GM12878 (cell line): ENCODE measurements at regions not wholly inside any gene's neighbourhood (a gene's known extent, or its start where the extent isn't known, plus 50 kb on each side); places are given as distances from the start of the nearest gene placed in this dataset.
"Not testable (repeated sequence)": the region's sequence is repeated elsewhere in the genome, so short reads cannot be mapped to it uniquely, and the experiment has no call there.

Experiments used
- ATAC-seq: fragments of 200-7000 bp; cut with Tn5 transposase; 3 replicates; pipeline ENCODE4 v1.9.1; 2020; ENCODE audit warnings: mild to moderate bottlenecking, moderate library complexity
- BruUV-seq: library from RNA; stranded (reverse); fragments of 400-500 nt; replicated peaks from 2 replicates; lab custom pipeline; 2021; lab: Mats Ljungman, UMichigan
- CTCF ChIA-PET: fragments of 300-600 bp; sonication (Branson Sonifier 250); formaldehyde crosslinking; extraction: SDS; loops from one replicate; lab custom pipeline; 2021; ENCODE audit warnings: inconsistent platforms; lab: Yijun Ruan, JAX
- POLR2A ChIA-PET: fragments of 350-600 bp; formaldehyde crosslinking; extraction: SDS; loops from one replicate; lab custom pipeline; 2021; ENCODE audit warnings: inconsistent platforms; lab: Charles Lee
- RAD21 ChIA-PET: fragments of 300-600 bp; sonication (Branson Sonifier 250); formaldehyde crosslinking; loops from one replicate; lab custom pipeline; 2023; ENCODE audit warnings: antibody characterized with exemption; ENCODE audit not compliant: unreplicated experiment; lab: Charles Lee
- SMC1A ChIA-PET: fragments of 300-600 bp; sonication (Branson Sonifier 250); formaldehyde crosslinking; loops from one replicate; lab custom pipeline; 2023; ENCODE audit not compliant: unreplicated experiment, uncharacterized antibody; lab: Charles Lee
- DNase-seq: peaks from one replicate; pipeline ENCODE4 v3.0.0-alpha.2; 2011; ENCODE audit warnings: low read depth, low spot score
- FAIRE-seq: peaks from 3 replicates; lab custom pipeline; 2011; peaks lifted over from hg19 to GRCh38; lab: Jason Lieb, UNC
- H2AFZ ChIP-seq: 2 replicates; pipeline ENCODE4 v1.6.0; 2011; ENCODE audit warnings: low read depth, low read length, control low read depth; ENCODE audit not compliant: control insufficient read depth
- H3K27ac ChIP-seq: 2 replicates; pipeline ENCODE4 v1.5.1; 2011; ENCODE audit warnings: control low read depth; ENCODE audit not compliant: control insufficient read depth, insufficient read depth
- H3K27me3 ChIP-seq, 2 experiments: replicated peaks in 1 of 2; 2 replicates each; pipeline versions ENCODE4 v1.6.0 to v1.6.1; 2011; ENCODE audit warnings: low read length in 1 of 2; ENCODE audit not compliant: control insufficient read depth in 2 of 2, insufficient read depth in 2 of 2
- H3K36me3 ChIP-seq, 2 experiments: 2 replicates each; pipeline ENCODE4 v1.5.1; 2011; ENCODE audit warnings: low read length in 1 of 2; ENCODE audit not compliant: control insufficient read depth in 2 of 2, insufficient read depth in 2 of 2
- H3K4me1 ChIP-seq: 2 replicates; pipeline ENCODE4 v1.6.1; 2011; ENCODE audit warnings: mild to moderate bottlenecking, low read length, moderate library complexity, mixed read lengths; ENCODE audit not compliant: control insufficient read depth, insufficient read depth
- H3K4me2 ChIP-seq: 2 replicates; pipeline ENCODE4 v1.6.0; 2011; ENCODE audit warnings: control low read depth; ENCODE audit not compliant: control insufficient read depth, insufficient read depth
- H3K4me3 ChIP-seq: fragments of 200-600 bp; sonication (generic); 2 replicates; pipeline ENCODE4 v1.5.1; 2016
- H3K79me2 ChIP-seq: 2 replicates; pipeline ENCODE4 v1.6.0; 2011; ENCODE audit warnings: low read length; ENCODE audit not compliant: control insufficient read depth, insufficient read depth
- H3K9ac ChIP-seq: 2 replicates; pipeline ENCODE4 v1.8.0; 2011; ENCODE audit warnings: low read length, control low read depth, mixed read lengths; ENCODE audit not compliant: control insufficient read depth, insufficient read depth
- H3K9me3 ChIP-seq: replicated peaks from 3 replicates; pipeline ENCODE4 v1.5.1; 2011; ENCODE audit warnings: mild to moderate bottlenecking, low read length; ENCODE audit not compliant: control insufficient read depth, insufficient read depth
- H4K20me1 ChIP-seq: 2 replicates; pipeline ENCODE4 v1.6.0; 2011; ENCODE audit not compliant: control insufficient read depth, insufficient read depth
- ATF3 ChIP-seq: IDR thresholded peaks from 2 replicates; pipeline ENCODE4 v1.6.1; 2011; ENCODE audit warnings: low read depth, mild to moderate bottlenecking, low read length, moderate library complexity, borderline replicate concordance; ENCODE audit errors: extremely low read depth
- CBX3 ChIP-seq: fragments of 200-600 bp; sonication (generic); IDR thresholded peaks from 2 replicates; pipeline ENCODE4 v1.6.1; 2016; ENCODE audit warnings: low read depth, borderline replicate concordance
- CREB1 ChIP-seq: IDR thresholded peaks from 2 replicates; pipeline ENCODE4 v1.6.1; 2012; ENCODE audit warnings: low read depth, mild to moderate bottlenecking, inconsistent platforms
- EP300 ChIP-seq, 2 experiments: fragments of 150-350 bp in 1 of 2; IDR thresholded peaks; 2 replicates each; pipeline ENCODE4 v1.6.1; 2011 to 2012; ENCODE audit warnings: low read depth in 2 of 2, low read length in 2 of 2, borderline replicate concordance in 1 of 2, improper control_type of control experiment in 1 of 2, inconsistent platforms in 1 of 2; ENCODE audit not compliant: control insufficient read depth in 1 of 2
- GATAD2B ChIP-seq: fragments of 450-650 bp; conservative IDR thresholded peaks from 2 replicates; pipeline ENCODE4 v1.6.1; 2017; ENCODE audit warnings: low read depth, mild to moderate bottlenecking, moderate library complexity
- MTA3 ChIP-seq: IDR thresholded peaks from 2 replicates; pipeline ENCODE4 v1.6.1; 2012; ENCODE audit warnings: low read length, inconsistent platforms, borderline replicate concordance
- MYB ChIP-seq: fragments of 150-350 bp; IDR thresholded peaks from 2 replicates; pipeline ENCODE4 v1.6.1; 2014; ENCODE audit warnings: mild to moderate bottlenecking, low read depth, low read length, borderline replicate concordance
- NR2C2 ChIP-seq: IDR thresholded peaks from 2 replicates; pipeline ENCODE4 v1.6.1; 2011; ENCODE audit warnings: borderline replicate concordance, low read depth; ENCODE audit not compliant: control insufficient read depth, insufficient read length
- NR2F1 ChIP-seq: fragments of 450-650 bp; conservative IDR thresholded peaks from 2 replicates; pipeline ENCODE4 v1.6.1; 2017; ENCODE audit warnings: mild to moderate bottlenecking
- NRF1 ChIP-seq: conservative IDR thresholded peaks from 2 replicates; pipeline ENCODE4 v1.6.1; 2011; ENCODE audit warnings: mild to moderate bottlenecking, low read depth, low read length, improper control_type of control experiment
- ZNF207 ChIP-seq: fragments of 450-650 bp; IDR thresholded peaks from 2 replicates; pipeline ENCODE4 v1.6.1; 2014; ENCODE audit warnings: antibody characterized with exemption, mild to moderate bottlenecking, borderline replicate concordance
- WGBS: methylation state at CpG from one replicate; pipeline ENCODE4 v1.1.6; 2016; ENCODE audit warnings: low lambda C conversion rate; ENCODE audit not compliant: insufficient replicate concordance, insufficient coverage; ENCODE audit errors: missing lambda C conversion rate; 5-methylcytosine and 5-hydroxymethylcytosine counted together
- in situ Hi-C: fragments of 300-500 bp; cut with MboI; formaldehyde crosslinking; loops from 9 replicates; pipeline ENCODE4 v1.14.3; 2018; ENCODE audit warnings: mixed read lengths
- intact Hi-C: fragments of 100-400 bp; cut with micrococcal nuclease; formaldehyde crosslinking; loops from one replicate; pipeline ENCODE4 v1.14.2; 2022; ENCODE audit not compliant: unreplicated experiment
- TF ChIP-seq, protein P1 (sequence below): fragments of 450-650 bp; IDR thresholded peaks from 2 replicates; pipeline ENCODE4 v1.6.1; 2018; ENCODE audit warnings: mild to moderate bottlenecking, low read depth, moderate library complexity; ENCODE audit not compliant: partially characterized antibody

DNA sequence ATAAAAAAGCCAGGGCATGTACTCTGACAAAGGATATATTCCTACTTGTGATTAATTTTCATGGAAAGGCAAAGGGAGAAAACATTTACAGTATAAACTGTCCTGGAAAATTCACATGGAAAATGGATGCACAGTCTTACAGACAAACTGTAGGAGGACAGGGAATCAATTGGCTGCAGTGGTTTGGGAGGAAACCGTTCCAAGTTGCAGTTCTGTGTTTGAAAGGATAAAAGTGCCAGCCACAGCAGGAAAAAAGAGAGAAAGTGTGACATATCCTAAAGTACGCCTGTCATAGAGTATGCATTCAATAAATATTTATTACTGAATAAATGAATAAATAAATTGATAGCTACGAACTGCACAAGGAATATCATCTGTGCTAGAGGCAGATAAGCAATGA is 462.9 kb downstream of the RAB38 start (continued):
- TF ChIP-seq NR2F1 (no peak), ZNF207 (no peak), GATAD2B (no peak), ATF3 (no peak), NRF1 (no peak)

DNA sequence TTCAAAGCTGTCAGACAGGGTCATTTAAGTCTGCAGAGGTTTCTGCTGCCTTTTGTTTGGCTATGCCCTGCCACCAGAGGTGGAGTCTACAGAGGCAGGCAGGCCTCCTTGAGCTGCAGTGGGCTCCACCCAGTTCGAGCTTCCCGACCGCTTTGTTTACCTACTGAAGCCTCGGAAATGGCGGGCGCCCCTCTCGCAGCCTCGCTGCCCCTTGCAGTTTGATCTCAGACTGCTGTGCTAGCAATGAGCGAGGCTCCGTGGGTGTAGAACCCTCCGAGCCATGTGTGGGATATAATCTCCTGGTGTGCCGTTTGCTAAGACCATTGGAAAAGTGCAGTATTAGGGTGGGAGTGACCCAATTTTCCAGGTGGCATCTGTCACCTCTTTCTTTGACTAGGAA is 471.7 kb downstream of the RAB38 start:
- H3K4me2 ChIP-seq, H3K36me3 ChIP-seq, H4K20me1 ChIP-seq, FAIRE-seq, DNase-seq, ATAC-seq, H3K4me3 ChIP-seq, RAD21 ChIA-PET, H3K27me3 ChIP-seq, intact Hi-C loops, H3K9ac ChIP-seq, in situ Hi-C loops, H2AFZ ChIP-seq, POLR2A ChIA-PET, H3K4me1 ChIP-seq, SMC1A ChIA-PET, BruUV-seq, CTCF ChIA-PET, H3K79me2 ChIP-seq, H3K27ac ChIP-seq, H3K9me3 ChIP-seq: not testable (repeated sequence)
- 60% methylated on average over 11 of the region's 12 CpGs for WGBS

GRCh38 chr11:87675993-87676392 is 499.2 kb downstream of the RAB38 start:
- ChIA-PET SMC1A (no interaction called here), CTCF (no interaction called here), POLR2A (no interaction called here), RAD21 (no interaction called here)
- Histone ChIP-seq H3K4me3 (no peak overlapping the region), H3K4me1 (no peaks in the 10 kb centered on the region), H3K36me3 (no peaks in the 10 kb centered on the region), H2AFZ (no peak overlapping the region), H3K9ac (no peak overlapping the region), H3K79me2 (no peaks in the 10 kb centered on the region), H3K4me2 (no peak overlapping the region), H3K27me3 (no peaks in the 10 kb centered on the region), H3K27ac (no peak overlapping the region), H3K9me3 (no peaks in the 10 kb centered on the region), H4K20me1 (no peaks in the 10 kb centered on the region)
- in situ Hi-C loops = no loop called here
- intact Hi-C loops = no loop called here
- BruUV-seq = no TSS peak
- no peak for ATAC-seq
- no peak for FAIRE-seq
- no peak for DNase-seq
- WGBS = 0% methylated on average over 1 of the region's 1 CpG
- TF ChIP-seq CBX3 (no peak), MTA3 (no peak), CREB1 (no peak), NR2C2 (no peak), EP300 (IDR thresholded peaks at IDR 0.05; ENCODE audit: borderline replicate concordance in 1 of 2, control insufficient read depth in 1 of 2, low read depth in 2 of 2, low read length in 2 of 2) (no peak), MYB (no peak)
- TF ChIP-seq, protein P1, sequence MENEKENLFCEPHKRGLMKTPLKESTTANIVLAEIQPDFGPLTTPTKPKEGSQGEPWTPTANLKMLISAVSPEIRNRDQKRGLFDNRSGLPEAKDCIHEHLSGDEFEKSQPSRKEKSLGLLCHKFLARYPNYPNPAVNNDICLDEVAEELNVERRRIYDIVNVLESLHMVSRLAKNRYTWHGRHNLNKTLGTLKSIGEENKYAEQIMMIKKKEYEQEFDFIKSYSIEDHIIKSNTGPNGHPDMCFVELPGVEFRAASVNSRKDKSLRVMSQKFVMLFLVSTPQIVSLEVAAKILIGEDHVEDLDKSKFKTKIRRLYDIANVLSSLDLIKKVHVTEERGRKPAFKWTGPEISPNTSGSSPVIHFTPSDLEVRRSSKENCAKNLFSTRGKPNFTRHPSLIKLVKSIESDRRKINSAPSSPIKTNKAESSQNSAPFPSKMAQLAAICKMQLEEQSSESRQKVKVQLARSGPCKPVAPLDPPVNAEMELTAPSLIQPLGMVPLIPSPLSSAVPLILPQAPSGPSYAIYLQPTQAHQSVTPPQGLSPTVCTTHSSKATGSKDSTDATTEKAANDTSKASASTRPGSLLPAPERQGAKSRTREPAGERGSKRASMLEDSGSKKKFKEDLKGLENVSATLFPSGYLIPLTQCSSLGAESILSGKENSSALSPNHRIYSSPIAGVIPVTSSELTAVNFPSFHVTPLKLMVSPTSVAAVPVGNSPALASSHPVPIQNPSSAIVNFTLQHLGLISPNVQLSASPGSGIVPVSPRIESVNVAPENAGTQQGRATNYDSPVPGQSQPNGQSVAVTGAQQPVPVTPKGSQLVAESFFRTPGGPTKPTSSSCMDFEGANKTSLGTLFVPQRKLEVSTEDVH = no peak
